ENCODE measurements at regions not wholly inside any gene's neighbourhood (a gene's known extent, or its start where the extent isn't known, plus 50 kb on each side); places are given as distances from the start of the nearest gene placed in this dataset.
"Not testable (repeated sequence)": the region's sequence is repeated elsewhere in the genome, so short reads cannot be mapped to it uniquely, and the experiment has no call there.

- no peak for DNase-seq
These were observed 445.4 kb downstream of the GJA1 start for GRCh38 chr6:121880831-121881230.

GRCh38 chr6:121881974-121882667 lies 446.7 kb downstream of the GJA1 start:
- no peak for DNase-seq

GRCh38 chr6:121884091-121884490 lies 448.6 kb downstream of the GJA1 start:
- no peak for DNase-seq

- no peak for DNase-seq
These were observed 449.2 kb downstream of the GJA1 start for GRCh38 chr6:121884620-121885019.

GRCh38 chr6:121885399-121886152 lies 450.1 kb downstream of the GJA1 start:
- no peak for DNase-seq

- DNase-seq: no peak
These were observed 450.9 kb downstream of the GJA1 start for GRCh38 chr6:121886223-121886830.

- DNase-seq: no peak
These were observed 452.3 kb downstream of the GJA1 start for GRCh38 chr6:121887724-121888123.

GRCh38 chr6:121890307-121890910 lies 455.0 kb downstream of the GJA1 start:
- DNase-seq: no peak

- not testable (repeated sequence) for DNase-seq
These were observed 460.3 kb downstream of the GJA1 start for GRCh38 chr6:121895731-121896130.

GRCh38 chr6:121896363-121896762 lies 460.9 kb downstream of the GJA1 start:
- no peak for DNase-seq

GRCh38 chr6:121896771-121897170 lies 461.3 kb downstream of the GJA1 start:
- no peak for DNase-seq

GRCh38 chr6:121897337-121897760 lies 461.9 kb downstream of the GJA1 start:
- DNase-seq: no peak

GRCh38 chr6:121901432-121901831 lies 466.0 kb downstream of the GJA1 start:
- no peak for DNase-seq

- no peak for DNase-seq
These were observed 469.1 kb downstream of the GJA1 start for GRCh38 chr6:121904559-121904958.

GRCh38 chr6:121912905-121913304 lies 477.5 kb downstream of the GJA1 start:
- DNase-seq: no peak

GRCh38 chr6:121917263-121917829 lies 481.9 kb downstream of the GJA1 start:
- no peak for DNase-seq

GRCh38 chr6:121917834-121918559 lies 481.5 kb upstream of the HSF2 start:
- DNase-seq: no peak

GRCh38 chr6:121920616-121921015 lies 478.8 kb upstream of the HSF2 start:
- no peak for DNase-seq

- no peak for DNase-seq
These were observed 474.4 kb upstream of the HSF2 start for GRCh38 chr6:121925024-121925423.

- no peak for DNase-seq
These were observed 473.8 kb upstream of the HSF2 start for GRCh38 chr6:121925534-121926255.

GRCh38 chr6:121929301-121929700 lies 470.2 kb upstream of the HSF2 start:
- DNase-seq: no peak

Measured in occipital lobe (tissue), 1 donor.